Adrenal gland (tissue), 9 donors: ENCODE measurements at regions not wholly inside any gene's neighbourhood (a gene's known extent, or its start where the extent isn't known, plus 50 kb on each side); places are given as distances from the start of the nearest gene placed in this dataset.

Source experiments
- DNase-seq, 7 donors: peaks; one replicate each; pipeline ENCODE4 v3.0.0-alpha.2; 2019 to 2020
- H3K27ac ChIP-seq, 5 donors: fragments of 200-600 bp; sonication (generic) in 4 of 5; 1 replicate in 3 of 5; 2 replicates in 2 of 5; pipeline versions ENCODE4 v1.5.1 to v1.8.0; 2016 to 2020; ENCODE audit warnings: mild to moderate bottlenecking in 1 of 5
- H3K27me3 ChIP-seq: fragments of 200-600 bp; 2 replicates; pipeline ENCODE4 v1.8.0; 2021
- H3K36me3 ChIP-seq, 2 donors: fragments of 200-600 bp; replicated peaks in 1 of 2; 1 replicate in 1 of 2; 2 replicates in 1 of 2; pipeline versions ENCODE4 v1.5.1 to v1.8.0; 2018 to 2022
- H3K4me1 ChIP-seq, 2 donors: fragments of 200-600 bp; replicated peaks in 1 of 2; 1 replicate in 1 of 2; 2 replicates in 1 of 2; pipeline versions ENCODE4 v1.5.1 to v1.8.0; 2018 to 2021
- H3K4me3 ChIP-seq, 4 donors: fragments of 200-600 bp; sonication (generic) in 3 of 4; one replicate each; pipeline ENCODE4 v1.5.1; 2016 to 2018
- H3K9me3 ChIP-seq, 3 donors: fragments of 200-600 bp; sonication (generic) in 1 of 3; replicated peaks in 1 of 3; 1 replicate in 2 of 3; 2 replicates in 1 of 3; pipeline versions ENCODE4 v1.5.1 to v1.8.0; 2016 to 2021
- CTCF ChIP-seq, 6 experiments: fragments of 450-650 bp in 4 of 6; fragments of 200-600 bp in 2 of 6; sonication (generic) in 1 of 6; IDR thresholded peaks; 1 replicate in 5 of 6; 2 replicates in 1 of 6; pipeline versions ENCODE4 v1.5.1 to v1.8.0; 2016 to 2021; ENCODE audit warnings: antibody characterized with exemption in 6 of 6, mild to moderate bottlenecking in 2 of 6, moderate library complexity in 1 of 6
- POLR2A ChIP-seq, 2 donors: fragments of 450-650 bp; IDR thresholded peaks; one replicate each; pipeline ENCODE4 v1.6.1; 2017; ENCODE audit warnings: antibody characterized with exemption in 2 of 2, mild to moderate bottlenecking in 2 of 2, moderate library complexity in 1 of 2
- WGBS, 4 donors: extraction: QIAGEN DNeasy Blood & Tissue Kit in 2 of 4; methylation state at CpG; one replicate each; pipeline versions ENCODE4 v1.1.5 to v1.1.7; 2013 to 2017; 5-methylcytosine and 5-hydroxymethylcytosine counted together
- intact Hi-C, 2 donors: fragments of 100-400 bp; cut with DNase I; formaldehyde crosslinking; loops; one replicate each; pipeline versions ENCODE4 v1.14.1 to v1.15.0; 2022 to 2023
- donor health status: healthy with polysubstance abuse.
- donor health status: Bipolar disorder and iron deficiency.
- donor health status: DM: yes; HTN: yes; CAD: no.
- donor health status: DM: no; HTN: no; CAD: no.
- donor health status: DM: no; HTN: no; CAD: no.

- H3K4me1 ChIP-seq: no peaks in the 10 kb centered on the region
- 55 to 64% (median 60%) methylated on average over 8 of the region's 8 CpGs for WGBS, 4 donors
- TF ChIP-seq CTCF (IDR thresholded peaks at IDR 0.05) (no peak), POLR2A (IDR thresholded peaks at IDR 0.05) (no peak)
- no peaks in the 10 kb centered on the region for H3K36me3 ChIP-seq
- no peaks in the 10 kb centered on the region for H3K27me3 ChIP-seq
- no peak overlapping the region for H3K27ac ChIP-seq
- no peaks in the 10 kb centered on the region for H3K9me3 ChIP-seq
- no peak overlapping the region for H3K4me3 ChIP-seq
- intact Hi-C loops: no loop called here
- DNase-seq: peak in 1 of 7 donors; percentile 18
These were observed 514.4 kb upstream of the HS6ST1 start for GRCh38 chr2:128832946-128833663.

GRCh38 chr2:128833664-128834027 is 515.0 kb upstream of the HS6ST1 start:
- WGBS, 4 donors: 84 to 93% (median 90%) methylated on average over 5 to 6 of the region's 6 CpGs
- H3K9me3 ChIP-seq: no peaks in the 10 kb centered on the region
- H3K4me3 ChIP-seq: no peak overlapping the region
- intact Hi-C loops: no loop called here
- H3K4me1 ChIP-seq: no peaks in the 10 kb centered on the region
- H3K27ac ChIP-seq: no peak overlapping the region
- DNase-seq: no peak
- no peaks in the 10 kb centered on the region for H3K27me3 ChIP-seq
- no peaks in the 10 kb centered on the region for H3K36me3 ChIP-seq
- TF ChIP-seq POLR2A (IDR thresholded peaks at IDR 0.05): no peak
- TF ChIP-seq CTCF (IDR thresholded peaks at IDR 0.05): no peak

- WGBS, 4 donors: 63 to 73% (median 64%) methylated on average over 8 of the region's 8 CpGs
- H3K36me3 ChIP-seq: no peaks in the 10 kb centered on the region
- H3K27ac ChIP-seq: no peak overlapping the region
- H3K4me3 ChIP-seq: no peak overlapping the region
- TF ChIP-seq CTCF (IDR thresholded peaks at IDR 0.05) (no peak), POLR2A (IDR thresholded peaks at IDR 0.05) (no peak)
- H3K9me3 ChIP-seq: no peaks in the 10 kb centered on the region
- no peaks in the 10 kb centered on the region for H3K4me1 ChIP-seq
- intact Hi-C loops: no loop called here
- no peak for DNase-seq
- no peaks in the 10 kb centered on the region for H3K27me3 ChIP-seq
These were observed 515.7 kb upstream of the HS6ST1 start for GRCh38 chr2:128834207-128834879.

GRCh38 chr2:128834880-128835252 is 516.2 kb upstream of the HS6ST1 start:
- Histone ChIP-seq H3K36me3 (no peaks in the 10 kb centered on the region), H3K4me1 (no peaks in the 10 kb centered on the region), H3K4me3 (no peak overlapping the region), H3K9me3 (no peaks in the 10 kb centered on the region), H3K27ac (no peak overlapping the region), H3K27me3 (no peaks in the 10 kb centered on the region)
- no peak for DNase-seq
- intact Hi-C loops: no loop called here
- TF ChIP-seq CTCF (IDR thresholded peaks at IDR 0.05): no peak
- TF ChIP-seq POLR2A (IDR thresholded peaks at IDR 0.05): no peak
- WGBS, 4 donors: 41 to 68% (median 61%) methylated on average over 7 of the region's 7 CpGs
